ENCODE measurements at regions not wholly inside any gene's neighbourhood (a gene's known extent, or its start where the extent isn't known, plus 50 kb on each side); places are given as distances from the start of the nearest gene placed in this dataset.

DNA sequence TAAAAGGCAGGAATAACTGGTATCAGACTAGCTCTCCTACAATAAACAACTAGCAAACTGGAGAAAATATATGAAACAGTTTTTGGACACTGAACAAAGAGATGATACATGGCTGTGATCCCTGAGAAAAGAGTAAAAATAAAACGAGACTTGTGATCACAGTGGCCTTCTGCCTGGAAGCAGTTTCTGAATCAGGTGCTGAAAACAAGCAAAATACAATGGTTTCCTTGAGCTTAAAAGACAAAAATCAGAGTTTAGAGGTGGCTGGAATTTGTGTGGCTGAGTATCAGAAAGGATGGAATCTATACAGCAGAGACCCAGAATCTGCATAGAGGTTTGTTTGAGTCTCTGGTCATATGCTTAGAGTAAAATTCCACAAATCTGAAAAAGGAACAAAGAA, 242.5 kb upstream of the SOX9 start:
- no peak for TF ChIP-seq CTCF (IDR thresholded peaks at IDR 0.05; ENCODE audit: poor library complexity)
- no peak for TF ChIP-seq EZH2 (IDR thresholded peaks at IDR 0.05; ENCODE audit: borderline replicate concordance)
- TF ChIP-seq EZH2phosphoT487 (IDR thresholded peaks at IDR 0.05; ENCODE audit: low read depth, severe bottlenecking, unreplicated experiment), result no peak

Data from hepatocyte (in vitro differentiated cells).